GM06990 (cell line): ENCODE measurements at regions not wholly inside any gene's neighbourhood (a gene's known extent, or its start where the extent isn't known, plus 50 kb on each side); places are given as distances from the start of the nearest gene placed in this dataset.

Experiments used
- DNase-seq: peaks from one replicate; pipeline ENCODE4 v3.0.0-alpha.2; 2011; ENCODE audit not compliant: insufficient read length; ENCODE audit errors: extremely low read depth
- H3K27me3 ChIP-seq: replicated peaks from 2 replicates; pipeline ENCODE4 v1.6.0; 2011; ENCODE audit warnings: low read length; ENCODE audit not compliant: control insufficient read depth, insufficient read depth
- H3K36me3 ChIP-seq: 2 replicates; pipeline ENCODE4 v1.5.1; 2011; ENCODE audit warnings: low read length; ENCODE audit not compliant: control insufficient read depth, insufficient read depth
- H3K4me3 ChIP-seq: replicated peaks from 2 replicates; pipeline ENCODE4 v1.5.1; 2011; ENCODE audit warnings: low read depth, mild to moderate bottlenecking, control low read depth, low read length
- CTCF ChIP-seq: IDR thresholded peaks from 2 replicates; pipeline ENCODE4 v1.5.1; 2011; ENCODE audit warnings: low read length, control low read depth, mild to moderate bottlenecking, inconsistent platforms; ENCODE audit not compliant: insufficient read depth, poor library complexity, severe bottlenecking

- H3K36me3 ChIP-seq, result no peaks in the 10 kb centered on the region
- H3K27me3 ChIP-seq, result no peaks in the 10 kb centered on the region
- no peak overlapping the region for H3K4me3 ChIP-seq
- DNase-seq, result no peak
- no peak for TF ChIP-seq CTCF
Observed at GRCh38 chr4:161183729-161184128, 980.1 kb downstream of the FSTL5 start.

- Histone ChIP-seq H3K36me3 (no peaks in the 10 kb centered on the region), H3K27me3 (no peaks in the 10 kb centered on the region), H3K4me3 (no peak overlapping the region)
- TF ChIP-seq CTCF, result no peak
- no peak for DNase-seq
Observed at GRCh38 chr4:161182913-161183312, 980.9 kb downstream of the FSTL5 start.

GRCh38 chr4:161178310-161178709, 985.5 kb downstream of the FSTL5 start:
- no peak for TF ChIP-seq CTCF
- DNase-seq, result no peak
- H3K27me3 ChIP-seq, result no peaks in the 10 kb centered on the region

GRCh38 chr4:161172396-161173026, 991.3 kb downstream of the FSTL5 start:
- Histone ChIP-seq H3K4me3 (no peak overlapping the region), H3K27me3 (no peaks in the 10 kb centered on the region), H3K36me3 (no peaks in the 10 kb centered on the region)
- no peak for TF ChIP-seq CTCF
- no peak for DNase-seq

More at GRCh38 chr4:161178310-161178709, 985.5 kb downstream of the FSTL5 start:
- Histone ChIP-seq H3K4me3 (no peak overlapping the region), H3K36me3 (no peaks in the 10 kb centered on the region)

GRCh38 chr4:161167539-161167938, 996.3 kb downstream of the FSTL5 start:
- TF ChIP-seq CTCF, result no peak
- no peak for DNase-seq
- no peaks in the 10 kb centered on the region for H3K27me3 ChIP-seq
- no peak overlapping the region for H3K4me3 ChIP-seq
- H3K36me3 ChIP-seq, result no peaks in the 10 kb centered on the region

GRCh38 chr4:161160718-161161117, 1003.1 kb downstream of the FSTL5 start:
- no peaks in the 10 kb centered on the region for H3K36me3 ChIP-seq
- H3K27me3 ChIP-seq, result no peaks in the 10 kb centered on the region
- no peak overlapping the region for H3K4me3 ChIP-seq
- no peak for DNase-seq
- TF ChIP-seq CTCF, result no peak
